Neural progenitor cell (in vitro differentiated cells): ENCODE measurements at regions not wholly inside any gene's neighbourhood (a gene's known extent, or its start where the extent isn't known, plus 50 kb on each side); places are given as distances from the start of the nearest gene placed in this dataset.

Experiments
- CTCF ChIP-seq: fragments of 200-600 bp; sonication (generic); IDR thresholded peaks from 2 replicates; pipeline ENCODE4 v1.5.1; 2017; ENCODE audit warnings: antibody characterized with exemption, mild to moderate bottlenecking
- EZH2 ChIP-seq: fragments of 200-600 bp; sonication (generic); IDR thresholded peaks from 2 replicates; pipeline ENCODE4 v1.6.1; 2017; ENCODE audit warnings: antibody characterized with exemption, mild to moderate bottlenecking, moderate library complexity
- EZH2phosphoT487 ChIP-seq: fragments of 200-600 bp; sonication (generic); IDR thresholded peaks from 2 replicates; pipeline ENCODE4 v1.6.1; 2017; ENCODE audit warnings: antibody characterized with exemption

GRCh38 chr16:75836347-75837010, 110.2 kb upstream of the CPHXL start:
- TF ChIP-seq EZH2: no peak
- TF ChIP-seq CTCF: no peak
- TF ChIP-seq EZH2phosphoT487: no peak
